ENCODE measurements at regions not wholly inside any gene's neighbourhood (a gene's known extent, or its start where the extent isn't known, plus 50 kb on each side); places are given as distances from the start of the nearest gene placed in this dataset.
"Not testable (repeated sequence)": the region's sequence is repeated elsewhere in the genome, so short reads cannot be mapped to it uniquely, and the experiment has no call there.

DNA sequence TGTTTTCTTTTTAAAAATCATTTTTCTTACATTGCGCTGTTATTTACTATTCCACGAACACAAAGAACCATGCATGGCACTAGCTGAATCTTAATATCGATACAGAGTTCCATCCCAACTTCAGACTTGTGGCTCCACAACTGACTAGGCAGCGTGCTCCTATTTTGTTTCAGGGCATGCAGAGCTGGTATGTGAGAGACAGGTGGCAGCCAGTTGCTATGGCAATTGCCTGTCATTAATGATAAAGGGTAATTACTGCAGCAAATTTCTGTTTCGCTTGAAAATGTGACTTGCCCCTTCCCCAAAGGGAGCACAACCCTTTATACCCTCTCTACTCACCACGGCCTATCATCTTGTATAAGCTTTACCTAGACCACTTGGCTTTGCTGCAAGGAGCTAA lies 113.1 kb upstream of the G2E3 start:
- no peak for DNase-seq

GRCh38 chr14:30450631-30451545 lies 108.1 kb upstream of the G2E3 start:
- DNase-seq = no peak

DNA sequence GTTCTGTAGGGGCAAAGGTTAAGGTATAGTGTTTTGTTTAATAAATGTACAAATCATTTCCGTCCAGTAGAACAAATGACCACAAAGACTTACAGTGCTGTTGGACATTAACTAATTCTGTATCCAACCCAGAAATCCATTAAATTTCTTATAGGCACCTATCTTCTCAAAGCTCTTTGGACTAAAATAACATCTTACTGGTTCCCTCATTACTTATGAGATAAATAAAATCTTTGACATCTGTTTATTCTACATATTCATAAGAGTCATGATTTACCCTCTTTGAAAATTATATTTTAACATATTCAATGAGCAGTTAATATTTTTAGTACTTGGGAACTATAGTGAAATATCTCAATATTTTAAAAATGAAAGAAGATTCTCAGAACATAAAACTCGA lies 102.7 kb upstream of the G2E3 start:
- no peak for DNase-seq

GRCh38 chr14:30462358-30462757 lies 96.6 kb upstream of the G2E3 start:
- DNase-seq = no peak

GRCh38 chr14:30464481-30464880 lies 94.5 kb upstream of the G2E3 start:
- no peak for DNase-seq

- no peak for DNase-seq
Measured at GRCh38 chr14:30468354-30468753, 90.6 kb upstream of the G2E3 start.

GRCh38 chr14:30471980-30472379 lies 87.0 kb upstream of the G2E3 start:
- no peak for DNase-seq

DNA sequence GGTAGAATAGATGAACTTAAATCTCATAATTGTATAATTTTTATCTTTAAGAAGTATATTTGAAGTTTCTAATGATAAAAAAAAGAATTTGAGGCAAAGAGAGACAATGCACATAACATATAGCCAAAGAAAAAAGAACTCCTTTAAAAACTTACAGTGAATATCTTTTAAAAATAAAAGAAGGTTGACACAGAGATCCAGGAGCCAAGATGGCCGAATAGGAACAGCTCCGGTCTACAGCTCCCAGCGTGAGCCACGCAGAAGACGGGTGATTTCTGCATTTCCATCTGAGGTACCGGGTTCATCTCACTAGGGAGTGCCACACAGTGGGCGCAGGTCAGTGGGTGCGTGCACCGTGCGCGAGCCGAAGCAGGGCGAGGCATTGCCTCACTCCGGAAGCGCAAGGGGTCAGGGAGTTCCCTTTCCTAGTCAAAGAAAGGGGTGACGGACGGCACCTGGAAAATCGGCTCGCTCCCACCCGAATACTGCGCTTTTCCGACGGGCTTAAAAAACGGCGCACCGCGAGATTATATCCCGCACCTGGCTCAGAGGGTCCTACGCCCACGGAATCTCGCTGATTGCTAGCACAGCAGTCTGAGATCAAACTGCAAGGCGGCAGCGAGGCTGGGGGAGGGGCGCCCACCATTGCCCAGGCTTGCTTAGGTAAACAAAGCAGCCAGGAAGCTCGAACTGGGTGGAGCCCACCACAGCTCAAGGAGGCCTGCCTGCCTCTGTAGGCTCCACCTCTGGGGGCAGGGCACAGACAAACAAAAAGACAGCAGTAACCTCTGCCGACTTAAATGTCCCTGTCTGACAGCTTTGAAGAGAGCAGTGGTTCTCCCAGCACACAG lies 84.9 kb upstream of the G2E3 start:
- DNase-seq = not testable (repeated sequence)

DNA sequence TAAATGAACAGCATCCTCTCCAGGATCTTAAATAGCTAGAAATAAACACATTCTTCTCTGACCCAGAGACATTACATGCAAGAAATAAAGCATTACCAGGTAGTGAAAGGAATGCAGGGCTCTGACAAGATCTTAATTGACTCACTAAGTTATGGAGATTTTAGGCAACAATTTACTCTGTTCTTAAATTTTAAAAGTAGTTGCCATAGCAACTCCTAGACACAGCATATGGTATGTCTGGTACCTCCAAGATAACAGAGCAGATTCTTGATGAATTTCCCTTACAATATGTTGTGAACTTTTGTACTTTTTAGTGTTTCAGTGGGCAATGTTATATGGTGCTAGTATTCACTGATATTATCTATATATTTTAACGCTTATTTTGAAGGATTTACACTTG lies 76.7 kb upstream of the G2E3 start:
- DNase-seq = no peak

DNA sequence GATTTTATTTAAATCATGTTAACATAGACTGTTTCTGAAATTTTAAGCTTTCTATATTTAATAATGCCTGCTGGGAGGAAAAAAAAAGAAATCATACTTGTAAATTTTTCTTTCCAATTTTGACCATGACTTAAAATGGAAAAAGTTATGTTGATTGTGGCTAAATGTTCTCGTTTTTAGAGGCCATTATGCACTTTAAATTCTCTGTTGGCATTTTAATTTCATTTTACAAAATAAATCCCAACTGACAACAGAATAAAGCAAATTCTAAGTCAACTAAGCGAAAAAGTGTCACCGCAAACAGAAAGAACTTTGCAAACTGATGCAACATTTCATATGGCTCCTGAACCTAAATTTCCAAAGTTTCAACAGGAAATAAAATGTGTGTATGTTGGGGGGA lies 74.8 kb upstream of the G2E3 start:
- DNase-seq = no peak

GRCh38 chr14:30484976-30485375 lies 74.0 kb upstream of the G2E3 start:
- no peak for DNase-seq

- no peak for DNase-seq
Measured at GRCh38 chr14:30496852-30497251, 62.1 kb upstream of the G2E3 start.

DNA sequence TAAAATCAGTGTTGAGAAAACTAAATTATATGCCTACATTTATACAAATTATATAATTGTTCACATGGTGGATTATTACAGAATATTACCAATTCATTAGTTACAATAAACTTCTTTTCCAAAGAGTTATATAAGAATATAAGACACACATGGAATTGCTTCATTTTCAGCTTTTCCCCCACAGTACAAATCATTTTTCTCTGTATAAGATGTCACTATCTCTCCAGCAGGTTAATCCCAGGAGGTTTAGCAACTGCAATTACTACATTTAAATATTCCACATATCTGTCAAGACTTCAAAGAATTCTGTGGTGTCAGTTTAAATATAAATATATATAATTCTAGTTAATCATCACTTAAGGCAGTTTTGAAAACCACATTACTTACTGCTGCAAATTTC lies 59.6 kb upstream of the G2E3 start:
- DNase-seq = no peak

- DNase-seq = no peak
Measured at GRCh38 chr14:30500222-30500621, 58.7 kb upstream of the G2E3 start.

- no peak for DNase-seq
Measured at GRCh38 chr14:30507209-30507608, 51.7 kb upstream of the G2E3 start.

Data from fibroblast of upper back skin (primary cell).